ENCODE measurements at regions not wholly inside any gene's neighbourhood (a gene's known extent, or its start where the extent isn't known, plus 50 kb on each side); places are given as distances from the start of the nearest gene placed in this dataset.

GRCh38 chr3:44079916-44080315 is 161.8 kb upstream of the TOPAZ1 start:
- TF ChIP-seq, protein P1, sequence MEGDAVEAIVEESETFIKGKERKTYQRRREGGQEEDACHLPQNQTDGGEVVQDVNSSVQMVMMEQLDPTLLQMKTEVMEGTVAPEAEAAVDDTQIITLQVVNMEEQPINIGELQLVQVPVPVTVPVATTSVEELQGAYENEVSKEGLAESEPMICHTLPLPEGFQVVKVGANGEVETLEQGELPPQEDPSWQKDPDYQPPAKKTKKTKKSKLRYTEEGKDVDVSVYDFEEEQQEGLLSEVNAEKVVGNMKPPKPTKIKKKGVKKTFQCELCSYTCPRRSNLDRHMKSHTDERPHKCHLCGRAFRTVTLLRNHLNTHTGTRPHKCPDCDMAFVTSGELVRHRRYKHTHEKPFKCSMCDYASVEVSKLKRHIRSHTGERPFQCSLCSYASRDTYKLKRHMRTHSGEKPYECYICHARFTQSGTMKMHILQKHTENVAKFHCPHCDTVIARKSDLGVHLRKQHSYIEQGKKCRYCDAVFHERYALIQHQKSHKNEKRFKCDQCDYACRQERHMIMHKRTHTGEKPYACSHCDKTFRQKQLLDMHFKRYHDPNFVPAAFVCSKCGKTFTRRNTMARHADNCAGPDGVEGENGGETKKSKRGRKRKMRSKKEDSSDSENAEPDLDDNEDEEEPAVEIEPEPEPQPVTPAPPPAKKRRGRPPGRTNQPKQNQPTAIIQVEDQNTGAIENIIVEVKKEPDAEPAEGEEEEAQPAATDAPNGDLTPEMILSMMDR (IDR thresholded peaks at IDR 0.05; ENCODE audit: poor library complexity): no peak
- TF ChIP-seq EZH2 (IDR thresholded peaks at IDR 0.05; ENCODE audit: borderline replicate concordance): no peak

Measured in hepatocyte (in vitro differentiated cells).